Midbrain (tissue), 1 donor: ENCODE measurements at regions not wholly inside any gene's neighbourhood (a gene's known extent, or its start where the extent isn't known, plus 50 kb on each side); places are given as distances from the start of the nearest gene placed in this dataset.
"Not testable (repeated sequence)": the region's sequence is repeated elsewhere in the genome, so short reads cannot be mapped to it uniquely, and the experiment has no call there.

Experiments
- DNase-seq: peaks from one replicate; lab custom pipeline; 2025; lab: John Stamatoyannopoulos, UW

DNA sequence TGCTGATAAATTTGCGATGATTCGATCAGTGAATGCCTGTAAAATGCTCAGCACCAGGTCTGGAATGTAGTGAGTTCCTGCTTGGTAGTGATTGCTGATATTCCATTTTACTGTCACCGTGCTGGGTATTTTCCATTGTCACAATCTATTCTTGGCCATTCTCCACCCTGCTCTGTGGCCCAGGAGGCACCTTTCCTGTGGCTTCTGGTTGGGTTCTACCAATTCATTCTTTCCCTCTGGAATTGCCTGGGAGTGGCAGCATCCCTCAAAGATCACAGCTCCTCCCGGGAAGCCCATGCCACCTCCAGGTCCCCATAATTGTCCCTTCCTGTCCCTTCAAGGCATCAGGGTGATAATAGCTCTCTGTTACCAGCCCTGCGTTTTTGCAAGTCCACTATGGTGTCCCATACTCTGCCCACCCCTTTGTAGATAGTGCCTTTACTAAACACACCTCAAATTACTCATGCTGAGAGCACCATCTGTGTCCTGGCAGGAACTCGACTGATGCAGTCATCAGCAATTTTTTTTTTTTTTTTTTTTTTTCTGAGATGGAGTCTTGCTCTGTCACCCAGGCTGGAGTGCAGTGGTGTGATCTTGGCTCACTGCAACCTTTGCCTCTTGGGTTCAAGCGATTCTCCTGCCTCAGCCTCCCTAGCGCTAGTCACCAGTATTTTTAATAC lies 177.8 kb upstream of the PROK2 start:
- no peak for DNase-seq

DNA sequence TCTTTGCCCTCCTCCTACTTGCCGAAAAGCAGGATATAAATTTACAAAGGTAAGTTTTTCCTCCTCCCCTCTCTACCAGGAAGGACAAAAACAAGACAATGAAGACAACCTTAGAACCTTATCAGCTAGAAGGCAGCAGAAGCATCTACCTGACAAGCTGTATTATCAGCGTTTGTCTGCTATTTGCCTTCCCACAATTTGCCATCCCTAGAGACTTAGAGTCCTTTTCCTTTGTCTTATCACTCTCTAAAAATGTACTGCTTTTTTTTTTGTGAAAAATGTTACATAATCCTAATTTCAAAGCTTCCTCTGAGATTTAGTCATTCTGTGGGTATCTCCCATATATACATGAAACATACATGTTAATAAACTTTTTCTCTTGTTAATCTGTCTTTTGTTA lies 176.9 kb upstream of the PROK2 start:
- DNase-seq, result no peak

DNA sequence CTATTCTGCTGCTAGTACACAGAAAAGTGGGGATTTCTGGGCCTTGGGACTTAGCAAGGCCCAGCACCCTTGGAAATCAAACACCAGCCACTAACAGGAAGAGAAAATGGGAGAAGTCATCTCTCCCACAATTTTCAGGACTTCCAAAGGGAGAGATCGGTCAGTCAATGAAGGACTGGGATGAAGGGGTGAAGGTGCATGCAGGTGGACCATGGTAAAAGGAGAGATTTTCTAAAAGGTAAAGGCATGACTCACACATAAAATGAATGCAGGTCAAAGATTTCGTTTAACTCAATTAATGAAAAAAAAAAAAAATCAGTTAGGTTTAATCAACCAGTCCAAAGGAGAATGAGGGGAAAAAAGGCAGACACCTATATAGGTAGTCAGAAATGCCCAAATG lies 176.4 kb upstream of the PROK2 start:
- DNase-seq, result no peak

GRCh38 chr3:71958533-71958932 lies 173.6 kb upstream of the PROK2 start:
- no peak for DNase-seq

- no peak for DNase-seq
These were observed 171.8 kb upstream of the PROK2 start for GRCh38 chr3:71956716-71957115.

GRCh38 chr3:71956069-71956340 lies 171.1 kb upstream of the PROK2 start:
- DNase-seq, result no peak

DNA sequence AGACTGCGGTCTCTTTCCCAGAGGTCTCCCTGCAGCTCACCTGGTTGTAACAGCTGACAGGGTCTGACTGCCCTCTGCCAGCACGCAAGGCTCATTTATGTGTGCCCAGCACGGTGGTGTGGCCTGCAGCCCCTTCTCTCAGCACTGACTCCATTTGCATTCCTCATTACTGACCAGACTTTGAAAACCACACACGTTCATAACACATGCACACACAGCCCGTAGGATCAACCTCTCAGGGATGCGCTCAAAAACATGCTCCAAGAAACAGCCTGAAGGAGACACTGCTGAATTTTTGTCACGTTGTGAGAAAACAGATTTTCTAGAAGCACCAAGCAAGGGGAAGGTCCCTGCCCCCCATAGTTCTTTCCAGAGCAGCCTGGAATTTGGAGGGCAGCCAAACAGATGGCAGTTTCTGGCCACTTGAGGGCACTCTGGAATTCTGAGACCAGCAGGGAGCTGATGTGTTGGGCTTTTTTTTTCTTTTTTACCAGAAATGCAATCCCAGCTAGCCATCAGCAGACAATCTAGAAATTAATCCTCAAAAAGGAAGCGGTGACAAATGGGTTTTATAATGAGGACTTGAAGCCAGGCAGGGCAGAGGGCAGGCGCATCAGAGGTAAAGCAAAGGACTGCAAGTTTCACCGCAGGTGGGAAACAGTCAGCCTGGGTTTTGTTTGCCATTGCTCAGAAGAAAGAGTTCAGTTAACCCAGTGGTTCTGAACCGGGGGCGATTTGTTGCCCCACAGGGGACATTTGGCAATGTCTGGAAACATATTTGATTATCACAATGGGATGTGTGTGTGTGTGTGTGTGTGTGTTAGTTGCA lies 170.5 kb upstream of the PROK2 start:
- DNase-seq, result peak; percentile 87

DNA sequence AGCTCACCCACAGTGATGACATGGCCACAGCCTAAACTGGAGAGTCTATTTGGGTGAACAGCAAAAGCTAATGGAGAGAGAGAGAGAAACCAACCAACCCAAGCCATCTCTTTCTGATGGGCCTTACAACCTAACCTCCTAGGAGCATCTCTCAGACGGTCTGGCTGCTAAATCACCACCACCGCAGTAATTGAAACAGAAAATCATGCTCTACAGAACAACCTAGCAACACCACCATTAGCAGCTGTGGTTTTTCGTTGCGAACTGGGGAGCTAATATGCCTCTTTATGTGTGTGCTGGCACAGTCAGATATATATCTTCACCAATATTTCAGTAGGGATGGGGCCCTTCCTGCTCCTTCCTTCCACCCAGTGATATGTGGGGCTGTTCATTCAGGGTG lies 166.9 kb upstream of the PROK2 start:
- no peak for DNase-seq

DNA sequence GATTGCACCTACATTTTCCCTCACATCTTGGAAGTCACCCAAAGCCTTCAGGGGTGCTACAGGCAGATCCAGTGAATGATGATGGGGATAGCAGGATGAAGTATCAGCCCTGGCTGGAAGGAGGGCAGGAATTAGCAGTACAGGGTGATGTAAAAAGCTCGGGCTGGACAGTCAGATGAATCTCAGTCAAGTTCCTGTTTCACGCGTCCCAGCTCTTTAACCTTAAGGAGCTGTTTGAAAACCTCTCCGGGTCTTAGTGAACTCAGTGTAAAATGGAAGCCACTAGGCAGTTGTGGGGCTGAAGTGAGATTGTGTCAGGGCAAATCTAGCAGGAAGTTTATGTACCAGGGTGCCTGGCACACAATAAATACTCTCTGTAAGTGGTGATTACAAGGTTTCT lies 166.4 kb upstream of the PROK2 start:
- DNase-seq, result no peak

DNA sequence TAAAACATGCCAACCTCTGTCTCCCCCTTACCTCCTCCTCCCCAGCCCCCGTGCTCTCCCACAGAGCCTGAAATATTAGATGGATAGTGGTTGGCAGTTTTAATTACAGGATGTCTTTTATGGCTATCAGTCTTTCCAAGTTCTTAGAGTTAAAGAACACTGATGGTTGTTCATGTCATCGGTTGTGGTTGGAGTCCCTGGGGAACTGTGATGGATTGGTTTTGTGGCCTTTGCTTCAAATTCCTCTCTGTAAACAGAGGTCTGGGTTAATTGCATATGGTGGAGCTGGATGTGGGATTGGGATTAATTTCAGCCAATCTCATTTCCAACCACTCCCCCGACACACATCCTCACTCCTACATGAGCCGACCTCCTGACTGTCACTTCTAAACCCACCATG lies 164.5 kb upstream of the PROK2 start:
- no peak for DNase-seq

DNA sequence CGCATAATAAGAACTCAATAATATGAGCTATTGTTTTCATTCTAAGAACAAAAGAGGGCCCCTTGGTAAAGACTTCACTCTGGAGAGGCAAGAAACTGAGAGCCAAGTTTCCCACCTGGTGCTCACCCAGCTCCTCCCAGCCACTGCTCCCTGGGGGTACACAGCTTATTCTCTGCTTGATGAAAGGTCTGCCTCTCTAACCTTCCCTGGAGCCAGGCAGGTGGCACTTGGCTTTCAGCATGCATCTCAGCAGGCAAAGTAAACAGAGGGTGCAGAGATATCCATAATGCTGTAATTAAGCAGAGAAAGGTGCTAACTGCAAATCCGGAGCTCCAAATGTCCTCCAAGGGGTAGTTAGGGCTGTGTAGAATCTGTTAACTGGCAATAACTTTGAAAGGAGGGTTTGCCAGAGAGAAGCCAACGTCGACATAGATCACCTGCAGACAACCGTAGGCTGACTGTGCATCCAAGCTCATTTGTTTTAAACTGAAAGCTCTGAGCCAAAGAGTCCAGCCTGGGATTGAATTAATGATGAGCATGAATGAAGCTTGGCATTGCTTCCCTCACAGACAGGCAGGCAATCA lies 159.6 kb upstream of the PROK2 start:
- DNase-seq, result no peak

GRCh38 chr3:71942432-71943187 lies 157.7 kb upstream of the PROK2 start:
- no peak for DNase-seq

GRCh38 chr3:71940486-71940885 lies 155.5 kb upstream of the PROK2 start:
- DNase-seq, result no peak

GRCh38 chr3:71938081-71938480 lies 153.1 kb upstream of the PROK2 start:
- DNase-seq, result not testable (repeated sequence)

GRCh38 chr3:71936681-71937080 lies 151.7 kb upstream of the PROK2 start:
- DNase-seq, result no peak

DNA sequence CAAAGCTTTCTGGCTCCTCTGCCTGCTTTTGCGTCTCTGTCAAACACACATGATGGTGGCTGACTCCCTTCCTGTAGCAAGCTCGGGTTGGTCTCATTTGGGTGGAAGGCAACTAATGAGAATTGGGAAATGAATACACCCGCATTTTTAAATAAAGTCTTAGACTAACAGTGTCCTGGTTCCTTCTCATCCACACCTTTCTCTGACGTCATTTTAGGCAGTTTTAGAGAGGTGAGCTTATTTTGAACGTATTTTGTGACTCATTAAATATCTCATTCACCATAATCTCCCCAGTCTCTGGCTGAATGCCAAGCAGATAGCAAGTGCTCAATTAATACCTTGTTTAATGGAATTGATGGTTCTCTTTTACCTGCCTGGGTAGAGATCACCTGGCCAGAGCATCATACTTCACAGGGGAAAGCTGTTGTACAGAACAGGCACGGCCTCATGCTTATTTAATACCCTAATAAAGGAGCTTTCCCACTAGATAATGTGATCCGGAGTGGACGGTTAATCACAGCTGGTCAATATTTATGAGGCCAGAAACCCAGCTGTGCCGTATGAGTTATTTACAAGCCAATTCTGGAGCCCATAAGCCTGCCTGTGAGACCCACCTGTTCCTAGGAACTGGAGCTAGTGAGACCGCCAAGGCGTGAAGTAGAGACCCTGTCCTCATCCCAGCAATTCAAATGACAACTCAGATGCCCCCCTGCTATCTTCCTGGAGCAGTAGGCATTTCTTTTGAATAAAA lies 149.7 kb upstream of the PROK2 start:
- DNase-seq, result no peak

DNA sequence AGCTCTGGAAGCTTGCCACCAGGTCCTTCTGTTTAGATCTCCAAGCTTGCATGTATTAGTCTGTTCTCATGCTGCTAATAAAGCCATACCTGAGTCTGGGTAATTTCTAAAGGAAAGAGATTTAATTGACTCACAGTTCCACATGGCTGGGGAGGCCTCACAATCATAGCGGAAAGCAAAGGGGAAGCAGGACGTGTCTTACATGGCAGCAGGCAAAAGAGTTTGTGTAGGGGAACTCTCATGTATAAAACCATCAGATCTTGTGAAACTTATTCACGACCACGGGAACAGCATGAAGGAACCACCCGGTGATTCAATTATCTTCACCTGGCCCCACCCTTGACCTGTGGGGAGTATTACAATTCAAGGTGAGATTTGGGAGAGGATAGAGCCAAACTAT lies 147.0 kb upstream of the PROK2 start:
- DNase-seq, result no peak

- no peak for DNase-seq
These were observed 145.4 kb upstream of the PROK2 start for GRCh38 chr3:71930056-71930991.

- DNase-seq, result no peak
These were observed 143.3 kb upstream of the PROK2 start for GRCh38 chr3:71928212-71928611.

GRCh38 chr3:71927505-71928066 lies 142.6 kb upstream of the PROK2 start:
- DNase-seq, result no peak

- DNase-seq, result no peak
These were observed 141.7 kb upstream of the PROK2 start for GRCh38 chr3:71926616-71927015.
